Breast epithelium (tissue), 4 donors: ENCODE measurements at regions not wholly inside any gene's neighbourhood (a gene's known extent, or its start where the extent isn't known, plus 50 kb on each side); places are given as distances from the start of the nearest gene placed in this dataset.
"Not testable (repeated sequence)": the region's sequence is repeated elsewhere in the genome, so short reads cannot be mapped to it uniquely, and the experiment has no call there.

Source experiments
- DNase-seq, 2 donors: peaks; one replicate each; pipeline ENCODE4 v3.0.0-alpha.2; 2019; ENCODE audit warnings: low spot score in 2 of 2
- H3K27ac ChIP-seq, 2 donors: fragments of 200-600 bp; sonication (generic) in 1 of 2; one replicate each; pipeline ENCODE4 v1.5.1; 2016 to 2019; ENCODE audit warnings: mild to moderate bottlenecking in 1 of 2
- H3K27me3 ChIP-seq, 2 donors: fragments of 200-600 bp; sonication (generic) in 1 of 2; one replicate each; pipeline versions ENCODE4 v1.5.1 to v1.6.0; 2017 to 2019; ENCODE audit warnings: control low read depth in 1 of 2, mild to moderate bottlenecking in 1 of 2
- H3K36me3 ChIP-seq: fragments of 200-600 bp; one replicate; pipeline ENCODE4 v1.5.1; 2019
- H3K4me1 ChIP-seq, 2 donors: fragments of 200-600 bp; sonication (generic); one replicate each; pipeline ENCODE4 v1.5.1; 2016 to 2019; ENCODE audit warnings: control low read depth in 1 of 2
- H3K4me3 ChIP-seq, 3 donors: fragments of 200-600 bp; sonication (generic); 1 replicate in 2 of 3; 2 replicates in 1 of 3; pipeline ENCODE4 v1.5.1; 2016 to 2019; ENCODE audit warnings: mild to moderate bottlenecking in 3 of 3, moderate library complexity in 2 of 3
- H3K9me3 ChIP-seq, 2 donors: fragments of 200-600 bp; sonication (generic) in 1 of 2; one replicate each; pipeline ENCODE4 v1.5.1; 2016 to 2019; ENCODE audit warnings: control low read depth in 1 of 2
- CTCF ChIP-seq, 3 donors: fragments of 450-650 bp; IDR thresholded peaks; one replicate each; pipeline ENCODE4 v1.5.1; 2016 to 2017; ENCODE audit warnings: antibody characterized with exemption in 3 of 3, mild to moderate bottlenecking in 3 of 3, moderate library complexity in 3 of 3
- POLR2A ChIP-seq: fragments of 450-650 bp; IDR thresholded peaks from one replicate; pipeline ENCODE4 v1.6.1; 2016; ENCODE audit warnings: antibody characterized with exemption, mild to moderate bottlenecking, moderate library complexity
- POLR2AphosphoS5 ChIP-seq, 3 donors: sonication (generic); formaldehyde crosslinking; IDR thresholded peaks; one replicate each; pipeline ENCODE4 v1.6.1; 2017; ENCODE audit warnings: antibody characterized with exemption in 3 of 3
- intact Hi-C: fragments of 100-400 bp; cut with DNase I; formaldehyde crosslinking; loops from one replicate; pipeline ENCODE4 v1.15.1; 2023; ENCODE audit warnings: low total_unique reads

GRCh38 chr18:46226461-46226860 is 122.3 kb downstream of the HAUS1 start:
- no peaks in the 10 kb centered on the region for H3K36me3 ChIP-seq
- intact Hi-C loops = no loop called here
- no peak for DNase-seq
- no peak for TF ChIP-seq POLR2AphosphoS5 (IDR thresholded peaks at IDR 0.05)
- no peak for TF ChIP-seq CTCF (IDR thresholded peaks at IDR 0.05)
- TF ChIP-seq POLR2A = no peak
- H3K27me3 ChIP-seq = no peaks in the 10 kb centered on the region
- H3K9me3 ChIP-seq = no peaks in the 10 kb centered on the region
- H3K4me1 ChIP-seq = no peaks in the 10 kb centered on the region
- H3K4me3 ChIP-seq = no peak overlapping the region
- no peak overlapping the region for H3K27ac ChIP-seq

- H3K9me3 ChIP-seq, H3K36me3 ChIP-seq, intact Hi-C loops, H3K27me3 ChIP-seq, H3K27ac ChIP-seq, H3K4me1 ChIP-seq, H3K4me3 ChIP-seq, DNase-seq: not testable (repeated sequence)
Observed at GRCh38 chr18:46229641-46230040, 125.5 kb downstream of the HAUS1 start.

- Histone ChIP-seq H3K4me3 (no peak overlapping the region), H3K27ac (no peak overlapping the region), H3K27me3 (no peaks in the 10 kb centered on the region), H3K36me3 (no peaks in the 10 kb centered on the region), H3K4me1 (no peaks in the 10 kb centered on the region), H3K9me3 (no peaks in the 10 kb centered on the region)
- TF ChIP-seq CTCF (IDR thresholded peaks at IDR 0.05) (no peak), POLR2AphosphoS5 (IDR thresholded peaks at IDR 0.05) (no peak), POLR2A (no peak)
- intact Hi-C loops = no loop called here
- no peak for DNase-seq
Observed at GRCh38 chr18:46236156-46236555, 132.0 kb downstream of the HAUS1 start.

- intact Hi-C loops = no loop called here
- TF ChIP-seq CTCF (IDR thresholded peaks at IDR 0.05) (no peak), POLR2A (no peak), POLR2AphosphoS5 (IDR thresholded peaks at IDR 0.05) (no peak)
- Histone ChIP-seq H3K27ac (no peak overlapping the region), H3K9me3 (no peaks in the 10 kb centered on the region), H3K4me3 (no peak overlapping the region), H3K36me3 (no peaks in the 10 kb centered on the region), H3K27me3 (no peaks in the 10 kb centered on the region), H3K4me1 (no peaks in the 10 kb centered on the region)
- no peak for DNase-seq
Observed at GRCh38 chr18:46237891-46238290, 133.7 kb downstream of the HAUS1 start.

- Histone ChIP-seq H3K36me3 (no peaks in the 10 kb centered on the region), H3K27ac (no peak overlapping the region), H3K4me1 (no peaks in the 10 kb centered on the region), H3K4me3 (no peak overlapping the region), H3K27me3 (no peaks in the 10 kb centered on the region), H3K9me3 (no peaks in the 10 kb centered on the region)
- intact Hi-C loops = no loop called here
- DNase-seq = no peak
- no peak for TF ChIP-seq POLR2A
Observed at GRCh38 chr18:46239549-46239948, 135.4 kb downstream of the HAUS1 start.

- no peak overlapping the region for H3K4me3 ChIP-seq
- H3K9me3 ChIP-seq = no peaks in the 10 kb centered on the region
- H3K36me3 ChIP-seq = no peaks in the 10 kb centered on the region
- intact Hi-C loops = no loop called here
- no peaks in the 10 kb centered on the region for H3K4me1 ChIP-seq
- H3K27me3 ChIP-seq = no peaks in the 10 kb centered on the region
- no peak for DNase-seq
- H3K27ac ChIP-seq = no peak overlapping the region
- no peak for TF ChIP-seq POLR2A
- no peak for TF ChIP-seq POLR2AphosphoS5 (IDR thresholded peaks at IDR 0.05)
- no peak for TF ChIP-seq CTCF (IDR thresholded peaks at IDR 0.05)
Observed at GRCh38 chr18:46239998-46240397, 135.8 kb downstream of the HAUS1 start.

- H3K27me3 ChIP-seq, H3K9me3 ChIP-seq, H3K27ac ChIP-seq, DNase-seq, intact Hi-C loops, H3K36me3 ChIP-seq, H3K4me1 ChIP-seq, H3K4me3 ChIP-seq: not testable (repeated sequence)
Observed at GRCh38 chr18:46241393-46241792, 137.2 kb downstream of the HAUS1 start.
